Right lobe of liver (tissue), 4 donors: ENCODE measurements at regions not wholly inside any gene's neighbourhood (a gene's known extent, or its start where the extent isn't known, plus 50 kb on each side); places are given as distances from the start of the nearest gene placed in this dataset.

ENCODE experiments used
- POLR2A ChIP-seq: fragments of 450-650 bp; IDR thresholded peaks from one replicate; pipeline ENCODE4 v1.6.1; 2017; ENCODE audit warnings: antibody characterized with exemption, mild to moderate bottlenecking
- TF ChIP-seq, protein P1 (sequence below), 4 donors: fragments of 200-600 bp in 3 of 4; fragments of 450-650 bp in 1 of 4; IDR thresholded peaks; one replicate each; pipeline versions ENCODE4 v1.5.1 to v1.8.0; 2016 to 2022; ENCODE audit warnings: antibody characterized with exemption in 4 of 4, mild to moderate bottlenecking in 2 of 4
- donor health status: DM: no; HTN: no; CAD: no.
- donor health status: DM: no; HTN: no; CAD: no.
- donor health status: DM: no; HTN: yes; CAD: no.

DNA sequence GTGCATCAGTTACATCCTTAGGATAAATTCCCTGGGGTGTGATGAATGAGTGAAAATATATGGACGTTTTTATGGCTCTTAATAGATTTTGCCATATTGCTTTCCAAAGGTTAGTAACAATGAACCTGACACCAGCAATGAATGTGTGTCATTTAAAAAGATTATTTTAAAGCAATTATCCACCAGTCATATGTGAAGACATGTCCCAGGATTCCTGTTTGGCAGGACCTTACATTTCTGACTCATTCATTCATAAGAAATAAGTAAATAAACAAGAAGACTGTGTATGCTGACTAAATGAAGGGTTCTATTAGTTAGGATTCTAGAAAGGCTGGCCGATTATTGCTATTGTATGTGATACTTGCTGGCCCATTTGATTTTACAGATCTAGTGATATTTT, 201.5 kb downstream of the SOX2 start:
- TF ChIP-seq, protein P1, sequence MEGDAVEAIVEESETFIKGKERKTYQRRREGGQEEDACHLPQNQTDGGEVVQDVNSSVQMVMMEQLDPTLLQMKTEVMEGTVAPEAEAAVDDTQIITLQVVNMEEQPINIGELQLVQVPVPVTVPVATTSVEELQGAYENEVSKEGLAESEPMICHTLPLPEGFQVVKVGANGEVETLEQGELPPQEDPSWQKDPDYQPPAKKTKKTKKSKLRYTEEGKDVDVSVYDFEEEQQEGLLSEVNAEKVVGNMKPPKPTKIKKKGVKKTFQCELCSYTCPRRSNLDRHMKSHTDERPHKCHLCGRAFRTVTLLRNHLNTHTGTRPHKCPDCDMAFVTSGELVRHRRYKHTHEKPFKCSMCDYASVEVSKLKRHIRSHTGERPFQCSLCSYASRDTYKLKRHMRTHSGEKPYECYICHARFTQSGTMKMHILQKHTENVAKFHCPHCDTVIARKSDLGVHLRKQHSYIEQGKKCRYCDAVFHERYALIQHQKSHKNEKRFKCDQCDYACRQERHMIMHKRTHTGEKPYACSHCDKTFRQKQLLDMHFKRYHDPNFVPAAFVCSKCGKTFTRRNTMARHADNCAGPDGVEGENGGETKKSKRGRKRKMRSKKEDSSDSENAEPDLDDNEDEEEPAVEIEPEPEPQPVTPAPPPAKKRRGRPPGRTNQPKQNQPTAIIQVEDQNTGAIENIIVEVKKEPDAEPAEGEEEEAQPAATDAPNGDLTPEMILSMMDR (IDR thresholded peaks at IDR 0.05), result no peak
- no peak for TF ChIP-seq POLR2A
